HG02885 (cell line): ENCODE measurements at regions not wholly inside any gene's neighbourhood (a gene's known extent, or its start where the extent isn't known, plus 50 kb on each side); places are given as distances from the start of the nearest gene placed in this dataset.

Experiments used
- ATAC-seq: cut with Tn5 transposase; IDR thresholded peaks from one replicate; pipeline ENCODE4 v1.9.1; 2021; ENCODE audit warnings: mild to moderate bottlenecking; ENCODE audit not compliant: unreplicated experiment, poor library complexity

GRCh38 chr20:40547483-40548091 is 141.4 kb downstream of the MAFB start:
- no peak for ATAC-seq

GRCh38 chr20:40545478-40545877 is 143.6 kb downstream of the MAFB start:
- no peak for ATAC-seq

- ATAC-seq: no peak
These were observed 147.0 kb downstream of the MAFB start for GRCh38 chr20:40542065-40542464.

GRCh38 chr20:40540166-40540565 is 148.9 kb downstream of the MAFB start:
- no peak for ATAC-seq

- ATAC-seq: no peak
These were observed 150.9 kb downstream of the MAFB start for GRCh38 chr20:40538131-40538530.

- ATAC-seq: no peak
These were observed 152.2 kb downstream of the MAFB start for GRCh38 chr20:40536808-40537207.

- no peak for ATAC-seq
These were observed 153.2 kb downstream of the MAFB start for GRCh38 chr20:40535816-40536215.

GRCh38 chr20:40532103-40532502 is 156.9 kb downstream of the MAFB start:
- no peak for ATAC-seq

GRCh38 chr20:40525351-40525750 is 163.7 kb downstream of the MAFB start:
- no peak for ATAC-seq

- no peak for ATAC-seq
These were observed 165.0 kb downstream of the MAFB start for GRCh38 chr20:40524071-40524470.

GRCh38 chr20:40522405-40522804 is 166.6 kb downstream of the MAFB start:
- ATAC-seq: no peak

- ATAC-seq: no peak
These were observed 167.1 kb downstream of the MAFB start for GRCh38 chr20:40521962-40522361.

- ATAC-seq: no peak
These were observed 169.1 kb downstream of the MAFB start for GRCh38 chr20:40519918-40520317.

- ATAC-seq: no peak
These were observed 176.0 kb downstream of the MAFB start for GRCh38 chr20:40512994-40513393.

- no peak for ATAC-seq
These were observed 176.4 kb downstream of the MAFB start for GRCh38 chr20:40512591-40512990.

- no peak for ATAC-seq
These were observed 177.6 kb downstream of the MAFB start for GRCh38 chr20:40511478-40511877.

GRCh38 chr20:40510622-40511021 is 178.4 kb downstream of the MAFB start:
- ATAC-seq: no peak

- ATAC-seq: no peak
These were observed 180.2 kb downstream of the MAFB start for GRCh38 chr20:40508821-40509220.

GRCh38 chr20:40506537-40506939 is 182.5 kb downstream of the MAFB start:
- no peak for ATAC-seq

GRCh38 chr20:40503119-40503518 is 185.9 kb downstream of the MAFB start:
- no peak for ATAC-seq

GRCh38 chr20:40502576-40502975 is 186.5 kb downstream of the MAFB start:
- no peak for ATAC-seq

GRCh38 chr20:40499391-40499790 is 189.6 kb downstream of the MAFB start:
- no peak for ATAC-seq
